B cell (primary cell): ENCODE measurements at regions not wholly inside any gene's neighbourhood (a gene's known extent, or its start where the extent isn't known, plus 50 kb on each side); places are given as distances from the start of the nearest gene placed in this dataset.

Source experiments
- ATAC-seq: fragments of 200-7000 bp; cut with Tn5 transposase; one replicate; pipeline ENCODE4 v1.10.0; 2021; ENCODE audit warnings: low read depth, mild to moderate bottlenecking, moderate number of reproducible peaks, moderate library complexity
- CTCF ChIA-PET: fragments of 350-600 bp; sonication (Branson Sonifier 250); formaldehyde crosslinking; loops from one replicate; lab custom pipeline; 2021; ENCODE audit warnings: antibody characterized with exemption, inconsistent platforms; lab: Charles Lee
- POLR2A ChIA-PET: fragments of 350-600 bp; sonication (Branson Sonifier 250); formaldehyde crosslinking; loops from one replicate; lab custom pipeline; 2021; ENCODE audit warnings: antibody characterized with exemption; lab: Charles Lee
- DNase-seq: peaks from one replicate; pipeline ENCODE4 v3.0.0; 2013
- H2AFZ ChIP-seq: 2 replicates; pipeline ENCODE4 v1.6.1; 2012; ENCODE audit warnings: mild to moderate bottlenecking, low read depth, low read length; ENCODE audit not compliant: insufficient read depth, poor library complexity, severe bottlenecking
- H3K27ac ChIP-seq, 2 donors: 1 replicate in 1 of 2; 2 replicates in 1 of 2; pipeline ENCODE4 v1.5.1; 2012 to 2013; ENCODE audit warnings: low read length in 2 of 2, mild to moderate bottlenecking in 2 of 2, moderate library complexity in 1 of 2
- H3K27me3 ChIP-seq, 4 experiments: fragments of 200-600 bp in 1 of 4; sonication (generic) in 1 of 4; replicated peaks in 1 of 4; 1 replicate in 2 of 4; 2 replicates in 2 of 4; pipeline versions ENCODE4 v1.6.1 to v1.7.0; 2013 to 2016; ENCODE audit warnings: low read length in 3 of 4, mild to moderate bottlenecking in 2 of 4, mixed read lengths in 1 of 4, moderate library complexity in 1 of 4; ENCODE audit not compliant: insufficient read depth in 4 of 4, control insufficient read depth in 3 of 4; ENCODE audit errors: control extremely low read depth in 1 of 4
- H3K36me3 ChIP-seq, 2 experiments: replicated peaks in 1 of 2; 1 replicate in 1 of 2; 2 replicates in 1 of 2; pipeline versions ENCODE4 v1.6.1 to v1.7.1; 2013; ENCODE audit warnings: low read length in 1 of 2; ENCODE audit not compliant: insufficient read depth in 2 of 2, control insufficient read depth in 1 of 2; ENCODE audit errors: control extremely low read depth in 1 of 2, extremely low read depth in 1 of 2
- H3K4me1 ChIP-seq, 2 donors: fragments of 200-600 bp in 1 of 2; sonication (generic) in 1 of 2; 1 replicate in 1 of 2; 2 replicates in 1 of 2; pipeline versions ENCODE4 v1.5.1 to v1.6.1; 2013 to 2017; ENCODE audit warnings: low read length in 2 of 2; ENCODE audit not compliant: control insufficient read depth in 2 of 2, insufficient read depth in 2 of 2
- H3K4me2 ChIP-seq: replicated peaks from 2 replicates; pipeline ENCODE3; 2012; ENCODE audit warnings: mild to moderate bottlenecking, low read depth, low read length; ENCODE audit not compliant: poor library complexity, severe bottlenecking
- H3K4me3 ChIP-seq, 5 experiments: fragments of 200-600 bp in 1 of 5; sonication (generic) in 1 of 5; 1 replicate in 3 of 5; 2 replicates in 2 of 5; pipeline versions ENCODE4 v1.5.1 to v1.7.0; 2011 to 2016; ENCODE audit warnings: low read length in 4 of 5, mild to moderate bottlenecking in 4 of 5, low read depth in 2 of 5, control low read depth in 1 of 5, moderate library complexity in 1 of 5; ENCODE audit not compliant: insufficient read depth in 1 of 5; ENCODE audit errors: control extremely low read depth in 1 of 5, extremely low read depth in 1 of 5
- H3K79me2 ChIP-seq: fragments of 200-600 bp; sonication (generic); one replicate; pipeline ENCODE4 v1.6.0; 2016; ENCODE audit warnings: low read length; ENCODE audit not compliant: control insufficient read depth, insufficient read depth
- H3K9ac ChIP-seq: fragments of 200-600 bp; sonication (generic); 2 replicates; pipeline ENCODE4 v1.6.1; 2017; ENCODE audit warnings: mild to moderate bottlenecking, low read length, moderate library complexity
- H3K9me3 ChIP-seq, 3 donors: one replicate each; pipeline versions ENCODE4 v1.6.1 to v1.7.1; 2013; ENCODE audit warnings: low read length in 2 of 3; ENCODE audit not compliant: control insufficient read depth in 2 of 3, insufficient read depth in 1 of 3; ENCODE audit errors: control extremely low read depth in 1 of 3
- H4K20me1 ChIP-seq: 2 replicates; pipeline ENCODE4 v1.6.0; 2012; ENCODE audit warnings: mild to moderate bottlenecking, low read length; ENCODE audit not compliant: insufficient read depth, control insufficient read depth, poor library complexity, severe bottlenecking
- H3K27ac Mint-ChIP-seq: one replicate; pipeline ENCODE4 v1.8.0; 2021; ENCODE audit warnings: mixed read lengths
- H3K27me3 Mint-ChIP-seq: one replicate; pipeline ENCODE4 v1.8.0; 2021; ENCODE audit warnings: mixed read lengths
- H3K4me1 Mint-ChIP-seq: one replicate; pipeline ENCODE4 v1.8.0; 2021; ENCODE audit warnings: mixed read lengths
- H3K4me3 Mint-ChIP-seq: one replicate; pipeline ENCODE4 v1.8.0; 2021; ENCODE audit warnings: mixed read lengths
- H3K9me3 Mint-ChIP-seq: one replicate; pipeline ENCODE4 v1.8.0; 2022; ENCODE audit warnings: mixed read lengths; ENCODE audit not compliant: insufficient read depth
- EZH2 ChIP-seq: IDR thresholded peaks from 2 replicates; pipeline ENCODE4 v1.6.1; 2012; ENCODE audit warnings: borderline replicate concordance, low read depth, mild to moderate bottlenecking, moderate library complexity, low read length; ENCODE audit not compliant: insufficient read depth, poor library complexity, severe bottlenecking
- WGBS: methylation state at CpG from one replicate; pipeline ENCODE4 v1.1.5; 2013; ENCODE audit warnings: missing lambda C conversion rate; ENCODE audit not compliant: insufficient coverage; 5-methylcytosine and 5-hydroxymethylcytosine counted together
- intact Hi-C: fragments of 100-400 bp; cut with micrococcal nuclease; formaldehyde crosslinking; loops from one replicate; pipeline ENCODE4 v1.10.0; 2022
- TF ChIP-seq, protein P1 (sequence below): fragments of 200-600 bp; IDR thresholded peaks from one replicate; pipeline ENCODE4 v1.8.0; 2022; ENCODE audit warnings: antibody characterized with exemption, mild to moderate bottlenecking

- H3K27me3 Mint-ChIP-seq: peaks cover under 1% of the 10 kb centered on the region
These were observed 307.4 kb downstream of the NDUFA10 start for GRCh38 chr2:239717706-239718105.

DNA sequence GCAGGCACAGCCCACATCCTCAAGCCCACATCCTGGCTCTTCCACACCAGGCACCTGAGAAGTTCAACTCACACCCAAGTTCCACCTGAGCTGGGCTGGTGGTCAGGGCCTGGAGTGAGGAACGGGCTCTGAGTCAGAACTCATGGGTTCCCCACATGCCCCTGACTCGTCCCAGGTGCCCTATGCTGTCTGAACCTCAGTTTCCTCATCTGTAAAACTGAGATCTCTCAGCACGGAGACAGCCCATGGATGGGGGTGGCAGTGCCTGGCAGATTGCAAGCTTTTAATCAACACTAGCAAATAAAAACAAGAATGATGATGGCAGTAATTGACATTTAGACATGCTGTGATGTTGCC lies 307.8 kb downstream of the NDUFA10 start:
- H3K27me3 Mint-ChIP-seq: peaks cover 3% of the 10 kb centered on the region
- POLR2A ChIA-PET: no interaction called here
- TF ChIP-seq EZH2: no peak
- TF ChIP-seq, protein P1, sequence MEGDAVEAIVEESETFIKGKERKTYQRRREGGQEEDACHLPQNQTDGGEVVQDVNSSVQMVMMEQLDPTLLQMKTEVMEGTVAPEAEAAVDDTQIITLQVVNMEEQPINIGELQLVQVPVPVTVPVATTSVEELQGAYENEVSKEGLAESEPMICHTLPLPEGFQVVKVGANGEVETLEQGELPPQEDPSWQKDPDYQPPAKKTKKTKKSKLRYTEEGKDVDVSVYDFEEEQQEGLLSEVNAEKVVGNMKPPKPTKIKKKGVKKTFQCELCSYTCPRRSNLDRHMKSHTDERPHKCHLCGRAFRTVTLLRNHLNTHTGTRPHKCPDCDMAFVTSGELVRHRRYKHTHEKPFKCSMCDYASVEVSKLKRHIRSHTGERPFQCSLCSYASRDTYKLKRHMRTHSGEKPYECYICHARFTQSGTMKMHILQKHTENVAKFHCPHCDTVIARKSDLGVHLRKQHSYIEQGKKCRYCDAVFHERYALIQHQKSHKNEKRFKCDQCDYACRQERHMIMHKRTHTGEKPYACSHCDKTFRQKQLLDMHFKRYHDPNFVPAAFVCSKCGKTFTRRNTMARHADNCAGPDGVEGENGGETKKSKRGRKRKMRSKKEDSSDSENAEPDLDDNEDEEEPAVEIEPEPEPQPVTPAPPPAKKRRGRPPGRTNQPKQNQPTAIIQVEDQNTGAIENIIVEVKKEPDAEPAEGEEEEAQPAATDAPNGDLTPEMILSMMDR: no peak

More at GRCh38 chr2:239717706-239718105, 307.4 kb downstream of the NDUFA10 start:
- no peaks in the 10 kb centered on the region for H4K20me1 ChIP-seq
- ChIA-PET CTCF (no interaction called here), POLR2A (no interaction called here)
- TF ChIP-seq, protein P1: no peak
- TF ChIP-seq EZH2: no peak
- no peak overlapping the region for H3K9ac ChIP-seq
- no peaks in the 10 kb centered on the region for H3K79me2 ChIP-seq
- peaks cover 0 to 21% (median 5%) of the 10 kb centered on the region in 3 donors for H3K9me3 ChIP-seq
- DNase-seq: no peak
- H3K4me1 Mint-ChIP-seq: no peaks in the 10 kb centered on the region
- no peak for ATAC-seq
- H3K4me2 ChIP-seq: no peak overlapping the region
- H3K27ac ChIP-seq: no peak overlapping the region
- H3K4me3 Mint-ChIP-seq: no peak overlapping the region
- H3K9me3 Mint-ChIP-seq: peaks cover 5% of the 10 kb centered on the region
- intact Hi-C loops: no loop called here
- H2AFZ ChIP-seq: no peak overlapping the region
- no peak overlapping the region for H3K27ac Mint-ChIP-seq
- 92% methylated on average over 16 of the region's 22 CpGs for WGBS
- H3K4me1 ChIP-seq: no peaks in the 10 kb centered on the region
- H3K4me3 ChIP-seq: no peak overlapping the region
- no peaks in the 10 kb centered on the region for H3K36me3 ChIP-seq
- H3K27me3 ChIP-seq: no peaks in the 10 kb centered on the region

More for the DNA sequence above, 307.8 kb downstream of the NDUFA10 start:
- no peak overlapping the region for H2AFZ ChIP-seq
- intact Hi-C loops: no loop called here
- no peak for ATAC-seq
- no peak overlapping the region for H3K4me3 Mint-ChIP-seq
- no peaks in the 10 kb centered on the region for H3K4me1 ChIP-seq
- H3K4me3 ChIP-seq: no peak overlapping the region
- no peaks in the 10 kb centered on the region for H3K4me1 Mint-ChIP-seq
- H3K9ac ChIP-seq: no peak overlapping the region
- no peak overlapping the region for H3K4me2 ChIP-seq
- CTCF ChIA-PET: no interaction called here
- H3K27me3 ChIP-seq: no peaks in the 10 kb centered on the region
- H3K36me3 ChIP-seq: no peaks in the 10 kb centered on the region
- H3K27ac Mint-ChIP-seq: no peak overlapping the region
- no peaks in the 10 kb centered on the region for H3K79me2 ChIP-seq
- DNase-seq: no peak
- H3K27ac ChIP-seq: no peak overlapping the region
- peaks cover 0 to 25% (median 5%) of the 10 kb centered on the region in 3 donors for H3K9me3 ChIP-seq
- WGBS: 60% methylated on average over 1 of the region's 3 CpGs
- peaks cover 6% of the 10 kb centered on the region for H3K9me3 Mint-ChIP-seq
- H4K20me1 ChIP-seq: no peaks in the 10 kb centered on the region
